ENCODE measurements at regions not wholly inside any gene's neighbourhood (a gene's known extent, or its start where the extent isn't known, plus 50 kb on each side); places are given as distances from the start of the nearest gene placed in this dataset.

- Mint-ChIP-seq H3K27ac (no peak overlapping the region), H3K4me3 (no peak overlapping the region), H3K36me3 (no peaks in the 10 kb centered on the region), H3K4me1 (peaks cover 5% of the 10 kb centered on the region), H3K27me3 (peaks cover 34% of the 10 kb centered on the region), H3K9me3 (peaks cover 1% of the 10 kb centered on the region)
- no peak for DNase-seq
Observed at GRCh38 chr10:4545062-4545461, 280.9 kb upstream of the AKR1E2 start.

DNA sequence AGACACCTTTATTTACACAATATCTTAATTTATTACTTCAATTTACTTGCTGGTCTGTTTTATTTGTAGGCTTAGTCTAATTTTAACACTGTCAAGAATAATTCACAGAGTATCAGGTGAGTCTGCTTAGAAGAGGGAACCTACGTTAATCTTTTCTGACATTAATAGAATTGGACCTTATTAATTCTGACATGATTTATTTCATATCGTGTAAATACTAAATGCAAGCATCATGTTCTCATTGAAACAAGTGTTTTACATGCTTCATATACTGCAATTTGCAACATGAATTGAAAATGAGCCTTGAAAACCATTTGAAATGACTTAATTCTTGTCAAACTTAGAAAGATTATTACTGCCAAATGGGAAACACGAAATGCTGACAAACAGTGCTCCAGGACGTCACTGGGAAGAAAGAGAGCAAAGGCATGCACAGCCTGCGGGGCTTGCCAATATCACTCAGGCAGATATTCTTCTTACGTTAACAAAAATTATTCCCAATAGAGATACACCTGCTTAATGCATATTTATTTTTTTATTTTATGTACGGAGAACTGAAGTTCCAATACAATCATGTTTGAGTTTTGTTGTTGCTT lies 282.0 kb upstream of the AKR1E2 start:
- Mint-ChIP-seq H3K27me3 (peaks cover 32% of the 10 kb centered on the region), H3K4me1 (peaks cover 5% of the 10 kb centered on the region), H3K4me3 (no peak overlapping the region), H3K27ac (no peak overlapping the region), H3K9me3 (peaks cover 1% of the 10 kb centered on the region), H3K36me3 (no peaks in the 10 kb centered on the region)
- DNase-seq, result no peak

- H3K4me3 Mint-ChIP-seq, result no peak overlapping the region
- H3K27me3 Mint-ChIP-seq, result peaks cover 26% of the 10 kb centered on the region
- no peaks in the 10 kb centered on the region for H3K36me3 Mint-ChIP-seq
- H3K4me1 Mint-ChIP-seq, result no peaks in the 10 kb centered on the region
- peaks cover 3% of the 10 kb centered on the region for H3K9me3 Mint-ChIP-seq
- no peak for DNase-seq
- H3K27ac Mint-ChIP-seq, result no peak overlapping the region
Observed at GRCh38 chr10:4541292-4541691, 284.7 kb upstream of the AKR1E2 start.

DNA sequence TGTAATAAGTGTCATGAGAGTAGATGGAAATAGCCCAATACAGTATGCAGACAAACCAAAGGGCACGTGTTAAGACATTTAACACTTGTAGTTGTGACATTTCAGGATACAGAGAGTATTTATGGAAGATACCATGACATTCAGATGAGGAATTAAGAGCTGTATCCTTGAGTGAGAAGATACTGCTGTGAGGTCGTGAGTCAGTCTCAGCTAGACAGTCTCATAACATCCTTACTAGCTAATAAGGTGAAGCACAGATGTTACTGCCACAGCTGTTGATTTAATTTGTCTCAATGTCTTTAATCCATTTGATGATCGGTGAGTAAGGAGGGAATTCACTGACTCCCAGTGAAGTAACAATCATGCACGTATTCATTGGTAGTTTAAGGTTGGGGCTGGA lies 288.0 kb upstream of the AKR1E2 start:
- Mint-ChIP-seq H3K27ac (no peak overlapping the region), H3K9me3 (peaks cover 3% of the 10 kb centered on the region), H3K4me3 (no peak overlapping the region), H3K27me3 (peaks cover 10% of the 10 kb centered on the region), H3K4me1 (no peaks in the 10 kb centered on the region), H3K36me3 (no peaks in the 10 kb centered on the region)
- no peak for DNase-seq

- H3K36me3 Mint-ChIP-seq, result no peaks in the 10 kb centered on the region
- H3K27me3 Mint-ChIP-seq, result peaks cover 8% of the 10 kb centered on the region
- H3K4me1 Mint-ChIP-seq, result no peaks in the 10 kb centered on the region
- DNase-seq, result no peak
- H3K4me3 Mint-ChIP-seq, result no peak overlapping the region
- no peak overlapping the region for H3K27ac Mint-ChIP-seq
- H3K9me3 Mint-ChIP-seq, result peaks cover 2% of the 10 kb centered on the region
Observed at GRCh38 chr10:4535521-4535920, 290.5 kb upstream of the AKR1E2 start.

DNA sequence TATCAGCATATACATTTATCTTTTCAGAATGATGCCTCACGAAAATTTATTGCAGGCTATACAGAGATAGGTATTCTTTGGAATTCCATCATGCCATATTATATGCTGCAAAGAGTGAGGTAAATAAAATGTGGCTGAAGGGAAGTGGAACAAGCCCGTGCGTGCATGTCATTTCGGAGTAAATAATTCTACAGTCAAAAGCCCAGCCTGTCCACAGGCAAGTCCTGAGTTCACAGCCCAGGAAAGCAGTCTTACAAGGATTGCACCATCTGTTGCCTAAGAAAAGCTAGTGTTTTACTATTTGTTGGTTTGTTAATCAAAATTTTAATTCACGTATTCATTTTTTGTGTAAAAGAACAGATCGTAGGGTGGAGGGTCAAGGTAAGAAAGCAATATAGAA lies 292.4 kb upstream of the AKR1E2 start:
- Mint-ChIP-seq H3K4me3 (no peak overlapping the region), H3K27ac (no peak overlapping the region), H3K4me1 (no peaks in the 10 kb centered on the region), H3K36me3 (no peaks in the 10 kb centered on the region), H3K9me3 (peaks cover 2% of the 10 kb centered on the region), H3K27me3 (peaks cover 13% of the 10 kb centered on the region)
- no peak for DNase-seq

DNA sequence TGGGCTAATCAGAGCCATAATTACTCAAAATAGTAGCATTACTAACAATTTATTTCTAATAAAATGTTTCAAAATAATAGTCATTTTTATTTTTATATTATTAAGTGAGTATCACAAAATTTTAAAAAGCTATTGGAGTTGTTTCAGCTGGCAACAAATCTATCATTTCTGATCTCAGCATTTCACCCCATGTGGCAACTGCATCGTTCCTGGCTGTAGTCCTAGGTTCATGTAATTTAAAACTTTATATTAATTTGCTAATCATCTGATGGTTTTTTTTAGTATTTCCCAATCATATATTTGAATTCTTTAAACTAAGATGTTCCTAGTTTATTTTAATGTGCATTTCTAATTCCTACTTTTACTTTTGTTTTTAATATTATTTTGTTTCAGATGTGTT lies 293.0 kb upstream of the AKR1E2 start:
- H3K36me3 Mint-ChIP-seq, result no peaks in the 10 kb centered on the region
- peaks cover 13% of the 10 kb centered on the region for H3K27me3 Mint-ChIP-seq
- no peak overlapping the region for H3K27ac Mint-ChIP-seq
- no peak for DNase-seq
- H3K4me1 Mint-ChIP-seq, result no peaks in the 10 kb centered on the region
- no peak overlapping the region for H3K4me3 Mint-ChIP-seq
- H3K9me3 Mint-ChIP-seq, result no peaks in the 10 kb centered on the region

DNA sequence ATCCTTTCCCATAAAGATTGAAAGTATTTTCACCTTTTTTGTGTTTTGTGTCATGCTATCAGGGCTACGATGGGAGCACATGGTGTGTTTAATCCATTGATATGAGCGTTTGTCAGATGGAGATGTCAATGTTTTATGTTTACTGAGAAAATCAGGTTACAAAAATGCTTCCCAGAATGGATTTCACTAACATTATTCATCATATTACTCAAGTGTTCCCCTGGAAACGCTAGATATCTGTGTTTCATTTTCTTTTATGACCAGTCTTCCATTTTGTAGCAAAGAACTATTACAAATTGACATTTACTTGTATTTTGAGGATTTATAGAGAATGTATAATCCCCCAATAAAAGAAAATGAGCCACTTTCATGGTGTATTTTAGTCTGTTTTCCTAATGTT lies 293.5 kb upstream of the AKR1E2 start:
- Mint-ChIP-seq H3K4me1 (no peaks in the 10 kb centered on the region), H3K9me3 (no peaks in the 10 kb centered on the region), H3K27me3 (peaks cover 13% of the 10 kb centered on the region), H3K4me3 (no peak overlapping the region), H3K36me3 (no peaks in the 10 kb centered on the region), H3K27ac (no peak overlapping the region)
- DNase-seq, result no peak

DNA sequence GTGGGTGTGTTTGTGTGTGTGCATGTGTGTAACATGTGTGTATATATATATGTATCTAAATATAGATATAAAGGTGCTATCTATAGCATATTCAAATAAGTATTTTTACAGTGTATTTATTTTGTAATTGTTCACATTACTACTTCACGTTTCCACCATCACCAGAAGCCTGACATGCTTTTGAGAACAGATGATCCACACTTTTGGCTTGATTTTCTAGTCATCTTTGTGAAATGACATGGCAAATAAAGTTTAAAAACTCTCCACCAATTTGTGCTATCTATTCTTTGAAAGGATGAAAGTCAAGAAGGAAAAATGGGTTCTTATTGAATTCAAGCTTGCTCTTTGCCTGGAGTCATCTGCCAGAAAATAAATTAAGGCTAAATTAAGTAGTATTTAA lies 294.0 kb upstream of the AKR1E2 start:
- Mint-ChIP-seq H3K27ac (no peak overlapping the region), H3K36me3 (no peaks in the 10 kb centered on the region), H3K4me1 (no peaks in the 10 kb centered on the region), H3K27me3 (peaks cover 13% of the 10 kb centered on the region), H3K4me3 (no peak overlapping the region), H3K9me3 (no peaks in the 10 kb centered on the region)
- DNase-seq, result no peak

DNA sequence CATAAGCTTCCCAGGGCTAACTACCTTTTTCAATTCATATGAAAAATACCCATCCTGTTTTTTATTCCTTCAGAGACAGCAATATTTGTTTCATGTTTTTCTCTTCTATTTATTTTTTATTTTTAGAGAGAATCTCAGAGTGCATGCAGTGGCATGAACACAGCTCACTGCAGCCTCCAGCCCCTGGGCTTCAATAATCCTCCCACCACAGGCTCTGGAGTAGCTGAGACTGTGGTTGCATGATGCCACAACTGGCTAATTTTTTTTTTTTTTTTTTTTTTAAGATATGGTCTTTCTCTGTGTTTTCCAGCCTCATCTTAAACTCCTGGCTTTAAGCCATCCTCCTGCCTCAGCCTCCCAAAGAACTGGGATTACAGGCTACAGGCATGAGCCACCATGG lies 296.7 kb upstream of the AKR1E2 start:
- no peak overlapping the region for H3K27ac Mint-ChIP-seq
- H3K4me1 Mint-ChIP-seq, result no peaks in the 10 kb centered on the region
- H3K4me3 Mint-ChIP-seq, result no peak overlapping the region
- H3K36me3 Mint-ChIP-seq, result no peaks in the 10 kb centered on the region
- peaks cover 13% of the 10 kb centered on the region for H3K27me3 Mint-ChIP-seq
- DNase-seq, result no peak
- no peaks in the 10 kb centered on the region for H3K9me3 Mint-ChIP-seq

DNA sequence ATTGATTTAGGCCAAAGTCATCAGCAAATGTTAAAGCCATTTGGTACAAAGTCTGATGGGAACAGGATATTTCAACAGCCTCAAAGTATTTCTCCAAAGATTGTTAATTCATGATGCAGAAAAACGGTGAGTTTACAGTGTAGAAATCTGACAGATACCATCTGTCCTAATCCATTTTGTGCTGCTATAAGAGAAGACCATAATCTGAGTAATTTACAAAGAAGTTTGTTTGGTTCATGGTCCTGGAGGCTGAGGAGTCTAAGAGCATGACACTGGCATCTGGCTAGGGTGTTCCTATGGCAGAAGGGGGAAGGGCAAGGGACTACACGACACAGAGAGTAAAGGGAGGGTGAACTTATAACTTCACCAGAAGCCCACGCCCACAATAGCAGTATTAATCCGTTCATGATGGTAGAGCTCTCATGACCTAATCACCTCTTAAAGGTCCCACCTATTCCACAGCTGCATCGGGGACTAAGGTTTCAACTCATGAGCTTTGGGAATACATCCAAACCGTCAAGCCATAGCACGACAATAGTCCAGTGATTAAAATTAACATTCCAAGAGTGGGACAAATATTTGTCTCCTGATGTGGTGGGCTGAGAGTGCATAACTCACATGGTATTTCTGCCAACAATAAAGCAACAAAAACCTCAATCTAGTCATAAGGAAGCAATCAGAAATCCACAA lies 298.6 kb upstream of the AKR1E2 start:
- Mint-ChIP-seq H3K9me3 (no peaks in the 10 kb centered on the region), H3K36me3 (no peaks in the 10 kb centered on the region), H3K4me1 (no peaks in the 10 kb centered on the region), H3K27ac (no peak overlapping the region), H3K4me3 (no peak overlapping the region), H3K27me3 (peaks cover 17% of the 10 kb centered on the region)
- DNase-seq, result no peak

- H3K36me3 Mint-ChIP-seq, result no peaks in the 10 kb centered on the region
- H3K27ac Mint-ChIP-seq, result no peak overlapping the region
- H3K27me3 Mint-ChIP-seq, result peaks cover 18% of the 10 kb centered on the region
- H3K4me3 Mint-ChIP-seq, result no peak overlapping the region
- H3K4me1 Mint-ChIP-seq, result no peaks in the 10 kb centered on the region
- no peak for DNase-seq
- H3K9me3 Mint-ChIP-seq, result no peaks in the 10 kb centered on the region
Observed at GRCh38 chr10:4526311-4526731, 299.7 kb upstream of the AKR1E2 start.

GRCh38 chr10:4525103-4525502 lies 300.9 kb upstream of the AKR1E2 start:
- Mint-ChIP-seq H3K36me3 (no peaks in the 10 kb centered on the region), H3K4me3 (no peak overlapping the region), H3K9me3 (no peaks in the 10 kb centered on the region), H3K27me3 (peaks cover 13% of the 10 kb centered on the region), H3K27ac (no peak overlapping the region), H3K4me1 (no peaks in the 10 kb centered on the region)
- no peak for DNase-seq

DNA sequence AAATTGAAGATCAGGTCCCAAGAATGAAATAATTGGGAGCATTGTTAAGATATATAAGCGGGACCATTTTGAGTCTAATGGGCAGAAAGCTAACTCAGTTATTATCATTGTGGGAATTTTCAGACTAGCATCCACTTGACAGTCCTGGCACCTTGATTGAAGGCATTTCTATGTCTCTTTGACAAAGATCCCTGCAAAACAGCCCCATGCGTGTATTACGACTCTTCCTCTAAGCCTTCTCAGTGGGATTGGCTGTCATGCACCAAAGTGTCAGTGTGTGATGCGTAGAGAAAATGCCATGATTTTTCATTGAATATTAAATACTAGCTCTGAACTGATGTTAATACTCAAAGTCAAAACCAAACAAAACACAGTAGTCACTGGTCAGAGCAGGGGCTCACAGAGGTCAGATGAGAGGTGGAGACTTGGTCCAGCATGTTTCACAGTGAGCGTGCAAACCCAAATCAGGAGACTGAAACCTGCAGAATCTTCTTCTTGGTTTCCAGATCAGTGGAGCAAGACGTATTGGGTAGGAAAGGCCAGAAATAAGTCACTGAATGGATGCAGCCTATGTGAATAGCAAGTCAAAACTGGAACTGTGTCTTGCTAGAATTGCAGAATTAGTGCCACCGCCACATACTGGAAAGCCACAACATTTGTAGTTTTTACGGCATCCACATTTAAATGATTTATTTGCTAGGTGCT lies 303.6 kb upstream of the AKR1E2 start:
- H3K4me3 Mint-ChIP-seq, result no peak overlapping the region
- H3K36me3 Mint-ChIP-seq, result no peaks in the 10 kb centered on the region
- H3K27me3 Mint-ChIP-seq, result peaks cover 22% of the 10 kb centered on the region
- no peak overlapping the region for H3K27ac Mint-ChIP-seq
- no peaks in the 10 kb centered on the region for H3K4me1 Mint-ChIP-seq
- DNase-seq, result no peak
- H3K9me3 Mint-ChIP-seq, result no peaks in the 10 kb centered on the region

- no peak for DNase-seq
- Mint-ChIP-seq H3K36me3 (no peaks in the 10 kb centered on the region), H3K4me1 (no peaks in the 10 kb centered on the region), H3K27ac (no peak overlapping the region), H3K4me3 (no peak overlapping the region), H3K9me3 (no peaks in the 10 kb centered on the region), H3K27me3 (peaks cover 35% of the 10 kb centered on the region)
Observed at GRCh38 chr10:4519658-4520402, 306.2 kb upstream of the AKR1E2 start.

Data from activated naive CD8-positive, alpha-beta T cell treated with anti-CD3 and anti-CD28 coated beads for 36 hours (primary cell).